GM23248 (cell line): ENCODE measurements at regions not wholly inside any gene's neighbourhood (a gene's known extent, or its start where the extent isn't known, plus 50 kb on each side); places are given as distances from the start of the nearest gene placed in this dataset.

ENCODE experiments used
- EZH2 ChIP-seq: fragments of 200-600 bp; sonication (generic); IDR thresholded peaks from 2 replicates; pipeline ENCODE4 v1.6.1; 2018; ENCODE audit warnings: antibody characterized with exemption, mild to moderate bottlenecking; ENCODE audit not compliant: insufficient read depth, poor library complexity, severe bottlenecking
- EZH2phosphoT487 ChIP-seq: fragments of 200-600 bp; sonication (generic); IDR thresholded peaks from 2 replicates; pipeline ENCODE4 v1.6.1; 2018; ENCODE audit warnings: antibody characterized with exemption, moderate library complexity, mild to moderate bottlenecking, low read depth; ENCODE audit not compliant: insufficient read depth

DNA sequence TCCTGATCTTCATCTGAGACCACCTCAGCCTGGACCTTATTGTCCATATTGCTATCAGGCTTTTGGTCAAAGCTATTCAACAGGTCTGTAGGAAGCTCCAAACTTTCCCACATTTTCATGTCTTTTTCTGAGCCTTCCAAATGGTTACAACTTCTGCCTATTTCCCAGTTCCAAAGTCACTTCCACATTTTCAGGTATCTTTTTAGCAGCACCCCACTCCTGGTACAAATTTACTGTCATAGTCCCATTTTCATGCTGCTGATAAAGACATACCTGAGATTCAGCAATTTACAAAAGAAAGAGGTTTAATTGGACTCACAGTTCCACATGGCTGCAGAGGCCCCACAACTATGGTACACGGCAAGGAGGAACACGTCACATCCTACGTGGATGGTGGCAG is 815.5 kb downstream of the KCNJ2 start:
- TF ChIP-seq EZH2 (no peak), EZH2phosphoT487 (no peak)
